ENCODE measurements at regions not wholly inside any gene's neighbourhood (a gene's known extent, or its start where the extent isn't known, plus 50 kb on each side); places are given as distances from the start of the nearest gene placed in this dataset.

DNA sequence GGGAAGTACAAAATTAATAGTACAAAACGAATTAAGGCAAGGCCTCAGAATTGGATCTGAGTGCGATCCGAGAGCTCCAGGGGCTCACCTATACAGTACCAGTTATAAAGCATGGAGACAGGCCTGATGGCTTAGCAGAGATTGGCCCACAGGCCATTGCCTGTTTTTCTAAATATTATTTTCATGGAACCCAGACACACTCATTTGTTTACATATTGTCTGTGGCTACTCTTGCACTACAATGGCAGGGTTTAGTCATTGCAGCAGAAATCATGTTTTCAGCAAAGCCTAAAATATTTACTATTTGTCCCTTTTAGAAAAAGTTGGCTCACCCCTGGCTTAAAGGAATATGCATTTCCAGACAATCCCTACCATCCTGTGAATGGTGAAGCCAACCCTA, 578.9 kb downstream of the PLPP3 start:
- TF ChIP-seq EZH2 (IDR thresholded peaks at IDR 0.05; ENCODE audit: insufficient read depth, poor library complexity, severe bottlenecking) (no peak), EZH2phosphoT487 (IDR thresholded peaks at IDR 0.05; ENCODE audit: insufficient read depth, low read depth) (no peak)
